GM12892 (cell line): ENCODE measurements at regions not wholly inside any gene's neighbourhood (a gene's known extent, or its start where the extent isn't known, plus 50 kb on each side); places are given as distances from the start of the nearest gene placed in this dataset.

ENCODE experiments used
- POLR2A ChIP-seq: IDR thresholded peaks from 2 replicates; pipeline ENCODE4 v1.6.1; 2011; ENCODE audit warnings: low read depth, low read length, control low read depth
- POLR2AphosphoS5 ChIP-seq: IDR thresholded peaks from 2 replicates; pipeline ENCODE4 v1.6.1; 2011; ENCODE audit warnings: low read depth, low read length, control low read depth
- TAF1 ChIP-seq: IDR thresholded peaks from 2 replicates; pipeline ENCODE4 v1.6.1; 2011; ENCODE audit warnings: low read depth, mild to moderate bottlenecking, control low read depth, low read length, borderline replicate concordance

DNA sequence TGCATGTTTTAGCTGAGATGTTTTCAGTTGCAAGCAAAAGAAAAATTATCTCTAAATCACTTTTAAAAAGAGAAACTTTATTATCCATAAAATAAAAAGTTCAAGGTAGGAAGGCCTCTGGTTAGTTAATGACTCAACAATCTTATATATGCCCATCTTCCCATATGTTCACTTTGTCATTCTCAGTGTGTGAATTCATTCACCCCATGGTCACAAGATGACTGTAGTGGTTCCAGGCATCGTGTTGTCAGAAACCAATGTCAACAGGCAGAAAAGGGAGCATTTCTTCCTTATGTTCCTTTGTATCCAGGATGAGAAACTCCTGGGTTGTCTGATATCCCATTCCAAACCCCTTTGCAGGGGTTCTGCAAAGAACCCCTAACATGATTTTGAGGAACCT is 119.9 kb upstream of the RAP2B start:
- no peak for TF ChIP-seq TAF1
- no peak for TF ChIP-seq POLR2AphosphoS5
- no peak for TF ChIP-seq POLR2A
